ENCODE measurements at regions not wholly inside any gene's neighbourhood (a gene's known extent, or its start where the extent isn't known, plus 50 kb on each side); places are given as distances from the start of the nearest gene placed in this dataset.

DNA sequence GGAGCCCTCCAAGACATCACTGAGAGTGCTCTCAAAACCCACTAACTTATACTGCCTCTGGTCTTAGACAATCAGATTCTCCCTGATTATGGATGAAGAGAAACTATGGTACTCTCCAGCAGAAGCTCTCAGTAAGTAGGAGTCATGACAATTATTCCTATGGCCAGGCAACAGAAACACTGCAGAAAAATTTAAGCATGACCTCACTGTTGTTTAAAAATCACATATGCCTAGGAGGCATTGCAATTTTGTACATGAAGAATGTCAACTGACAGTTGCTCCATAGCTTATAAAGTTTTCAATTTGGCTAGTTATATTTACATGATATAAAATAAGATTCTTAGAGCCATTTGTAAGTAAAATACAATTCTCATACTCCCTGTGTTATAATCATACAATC is 105.9 kb upstream of the LSM8 start:
- no peak overlapping the region for H3K27ac Mint-ChIP-seq (ENCODE audit: unreplicated experiment)
- no peak for DNase-seq (ENCODE audit: low spot score)
- H3K4me1 Mint-ChIP-seq (ENCODE audit: low read depth), result peaks cover 3% of the 10 kb centered on the region
- no peaks in the 10 kb centered on the region for H3K27me3 Mint-ChIP-seq (ENCODE audit: low read depth)
- no peak overlapping the region for H3K4me3 Mint-ChIP-seq (ENCODE audit: unreplicated experiment)
- TF ChIP-seq, protein P1, sequence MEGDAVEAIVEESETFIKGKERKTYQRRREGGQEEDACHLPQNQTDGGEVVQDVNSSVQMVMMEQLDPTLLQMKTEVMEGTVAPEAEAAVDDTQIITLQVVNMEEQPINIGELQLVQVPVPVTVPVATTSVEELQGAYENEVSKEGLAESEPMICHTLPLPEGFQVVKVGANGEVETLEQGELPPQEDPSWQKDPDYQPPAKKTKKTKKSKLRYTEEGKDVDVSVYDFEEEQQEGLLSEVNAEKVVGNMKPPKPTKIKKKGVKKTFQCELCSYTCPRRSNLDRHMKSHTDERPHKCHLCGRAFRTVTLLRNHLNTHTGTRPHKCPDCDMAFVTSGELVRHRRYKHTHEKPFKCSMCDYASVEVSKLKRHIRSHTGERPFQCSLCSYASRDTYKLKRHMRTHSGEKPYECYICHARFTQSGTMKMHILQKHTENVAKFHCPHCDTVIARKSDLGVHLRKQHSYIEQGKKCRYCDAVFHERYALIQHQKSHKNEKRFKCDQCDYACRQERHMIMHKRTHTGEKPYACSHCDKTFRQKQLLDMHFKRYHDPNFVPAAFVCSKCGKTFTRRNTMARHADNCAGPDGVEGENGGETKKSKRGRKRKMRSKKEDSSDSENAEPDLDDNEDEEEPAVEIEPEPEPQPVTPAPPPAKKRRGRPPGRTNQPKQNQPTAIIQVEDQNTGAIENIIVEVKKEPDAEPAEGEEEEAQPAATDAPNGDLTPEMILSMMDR (IDR thresholded peaks at IDR 0.05), result no peak
- no peaks in the 10 kb centered on the region for H3K9me3 Mint-ChIP-seq (ENCODE audit: low read depth)
- H3K36me3 Mint-ChIP-seq (ENCODE audit: low read depth), result no peaks in the 10 kb centered on the region

DNA sequence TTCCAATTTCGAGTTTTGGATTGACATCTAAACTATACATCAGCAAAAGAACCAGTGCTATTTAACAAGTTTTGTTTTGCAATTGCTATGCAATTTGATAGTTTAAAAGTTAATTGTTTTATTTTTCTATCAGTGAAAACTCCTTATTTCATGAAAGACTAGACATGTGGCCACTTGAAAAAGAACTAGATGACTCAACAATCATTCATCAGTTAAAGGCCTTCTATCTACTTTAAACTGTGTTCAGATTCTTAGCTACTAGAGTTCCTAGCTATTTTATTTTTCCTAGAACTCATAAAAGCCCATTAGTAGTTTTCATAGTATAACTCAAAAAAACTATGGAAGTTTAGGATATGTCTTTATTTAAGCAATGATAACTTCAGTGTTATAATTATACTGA is 104.6 kb upstream of the LSM8 start:
- no peaks in the 10 kb centered on the region for H3K27me3 Mint-ChIP-seq (ENCODE audit: low read depth)
- no peak overlapping the region for H3K4me3 Mint-ChIP-seq (ENCODE audit: unreplicated experiment)
- TF ChIP-seq, protein P1 (IDR thresholded peaks at IDR 0.05), result no peak
- H3K36me3 Mint-ChIP-seq (ENCODE audit: low read depth), result no peaks in the 10 kb centered on the region
- DNase-seq (ENCODE audit: low spot score), result no peak
- no peaks in the 10 kb centered on the region for H3K9me3 Mint-ChIP-seq (ENCODE audit: low read depth)
- no peak overlapping the region for H3K27ac Mint-ChIP-seq (ENCODE audit: unreplicated experiment)
- H3K4me1 Mint-ChIP-seq (ENCODE audit: low read depth), result peaks cover 3% of the 10 kb centered on the region

DNA sequence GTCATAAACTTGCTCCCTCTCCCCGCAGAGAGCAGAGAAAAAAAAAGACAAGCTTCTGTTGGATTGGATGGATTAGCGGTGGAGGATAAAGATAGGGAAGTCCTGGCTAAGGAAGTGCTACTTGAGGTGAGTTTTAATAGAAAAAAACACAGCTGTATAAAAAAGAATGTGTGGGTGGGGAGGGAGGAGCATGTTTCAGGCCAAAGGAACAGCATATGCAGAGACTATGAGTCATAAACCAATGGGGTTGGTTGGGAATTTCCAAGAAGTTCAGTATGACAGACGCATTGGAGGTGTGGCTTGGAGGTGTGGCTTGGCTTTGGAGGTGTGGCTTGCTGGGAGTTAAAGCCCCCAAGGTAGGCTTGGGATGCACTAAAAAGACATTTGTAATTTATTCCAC is 103.0 kb upstream of the LSM8 start:
- no peak for DNase-seq (ENCODE audit: low spot score)
- no peak overlapping the region for H3K27ac Mint-ChIP-seq (ENCODE audit: unreplicated experiment)
- no peaks in the 10 kb centered on the region for H3K9me3 Mint-ChIP-seq (ENCODE audit: low read depth)

DNA sequence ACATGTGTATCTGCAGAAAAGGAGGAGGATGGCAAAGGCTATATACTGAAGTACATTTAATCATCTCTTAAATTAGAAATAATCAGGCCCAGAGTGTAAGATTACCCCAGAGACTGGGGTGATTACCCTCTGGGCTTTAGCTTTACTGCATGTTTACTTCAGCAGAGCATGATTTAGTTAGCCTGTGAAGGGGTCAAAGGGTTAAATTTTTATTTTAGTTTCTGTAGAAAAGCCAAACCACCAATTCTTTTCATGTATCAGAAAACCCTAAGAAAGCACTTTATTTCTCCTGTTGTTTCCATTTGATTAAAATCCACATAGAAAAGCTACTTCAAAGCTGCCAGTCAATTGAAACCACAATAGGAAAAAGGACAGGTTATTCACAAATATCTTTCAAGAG is 101.5 kb upstream of the LSM8 start:
- no peak overlapping the region for H3K4me3 Mint-ChIP-seq (ENCODE audit: unreplicated experiment)
- DNase-seq (ENCODE audit: low spot score), result no peak
- TF ChIP-seq, protein P1 (IDR thresholded peaks at IDR 0.05), result no peak
- H3K27me3 Mint-ChIP-seq (ENCODE audit: low read depth), result no peaks in the 10 kb centered on the region
- H3K27ac Mint-ChIP-seq (ENCODE audit: unreplicated experiment), result no peak overlapping the region
- H3K9me3 Mint-ChIP-seq (ENCODE audit: low read depth), result no peaks in the 10 kb centered on the region
- H3K36me3 Mint-ChIP-seq (ENCODE audit: low read depth), result no peaks in the 10 kb centered on the region
- H3K4me1 Mint-ChIP-seq (ENCODE audit: low read depth), result peaks cover 3% of the 10 kb centered on the region

More for the DNA sequence above, 103.0 kb upstream of the LSM8 start:
- Mint-ChIP-seq H3K36me3 (ENCODE audit: low read depth) (no peaks in the 10 kb centered on the region), H3K4me1 (ENCODE audit: low read depth) (peaks cover 3% of the 10 kb centered on the region), H3K27me3 (ENCODE audit: low read depth) (no peaks in the 10 kb centered on the region), H3K4me3 (ENCODE audit: unreplicated experiment) (no peak overlapping the region)
- TF ChIP-seq, protein P1 (IDR thresholded peaks at IDR 0.05), result no peak

DNA sequence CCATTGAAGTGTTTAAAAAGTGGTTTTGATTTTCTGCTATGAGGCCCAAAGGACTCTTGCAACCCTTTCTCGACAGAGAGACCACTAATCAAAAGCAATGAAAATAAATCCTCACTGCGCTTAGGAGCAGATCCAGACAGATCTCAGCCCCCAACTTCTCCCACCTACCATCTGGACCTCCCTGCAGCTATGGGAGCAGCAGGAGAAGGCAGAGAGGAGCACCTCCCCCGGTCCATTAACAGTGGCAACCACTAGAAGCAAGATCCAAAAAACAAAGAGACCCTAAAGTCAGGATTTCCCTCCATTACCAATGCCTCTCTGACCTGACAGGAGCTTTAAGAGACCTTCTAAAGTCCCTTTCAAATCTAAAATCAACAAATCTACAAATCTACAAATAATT is 99.0 kb upstream of the LSM8 start:
- TF ChIP-seq, protein P1 (IDR thresholded peaks at IDR 0.05), result no peak
- peaks cover 3% of the 10 kb centered on the region for H3K4me1 Mint-ChIP-seq (ENCODE audit: low read depth)
- H3K27me3 Mint-ChIP-seq (ENCODE audit: low read depth), result no peaks in the 10 kb centered on the region
- H3K9me3 Mint-ChIP-seq (ENCODE audit: low read depth), result no peaks in the 10 kb centered on the region
- no peak for DNase-seq (ENCODE audit: low spot score)
- H3K27ac Mint-ChIP-seq (ENCODE audit: unreplicated experiment), result no peak overlapping the region
- no peak overlapping the region for H3K4me3 Mint-ChIP-seq (ENCODE audit: unreplicated experiment)
- H3K36me3 Mint-ChIP-seq (ENCODE audit: low read depth), result no peaks in the 10 kb centered on the region

Data from chondrocyte (in vitro differentiated cells).